ENCODE measurements at regions not wholly inside any gene's neighbourhood (a gene's known extent, or its start where the extent isn't known, plus 50 kb on each side); places are given as distances from the start of the nearest gene placed in this dataset.

GRCh38 chr3:65052101-65052500, 364.3 kb upstream of the ADAMTS9 start:
- ATAC-seq (no peak), DNase-seq (no peak)
- Mint-ChIP-seq H3K4me1 (no peaks in the 10 kb centered on the region), H3K9me3 (ENCODE audit: low read depth) (peaks cover 17% of the 10 kb centered on the region), H3K27me3 (no peaks in the 10 kb centered on the region), H3K4me3 (no peak overlapping the region), H3K36me3 (ENCODE audit: low read depth) (no peaks in the 10 kb centered on the region), H3K27ac (no peak overlapping the region)
- intact Hi-C loops (cut with DNase I, micrococcal nuclease): no loop called here
- CTCF ChIA-PET: interaction anchor here (1.0 kb wide), 1 partner anchor 11 kb away, joined by 3 read pairs; no protein-coding TSS in a partner anchor
- POLR2A ChIA-PET: no interaction called here

DNA sequence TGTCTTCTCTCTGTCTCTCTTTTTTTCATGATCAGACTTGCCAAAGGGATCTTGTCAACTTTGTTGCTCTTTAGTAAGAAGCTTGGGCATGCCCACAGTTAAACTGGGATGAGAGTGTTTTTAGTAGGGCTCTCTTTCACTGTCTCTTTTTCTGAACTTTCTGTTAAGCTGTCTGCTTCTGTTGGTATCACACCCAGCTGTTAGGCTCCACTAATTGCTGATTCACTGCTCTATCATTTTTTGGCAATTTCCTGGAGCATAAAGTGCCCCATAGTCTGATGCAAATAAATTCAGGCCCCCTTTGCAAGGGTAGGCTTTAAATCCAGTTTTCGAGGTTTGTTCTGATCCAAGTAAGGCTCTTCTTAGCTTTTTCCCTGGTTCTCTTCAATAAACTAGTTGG, 360.4 kb upstream of the ADAMTS9 start:
- intact Hi-C loops (cut with DNase I, micrococcal nuclease): no loop called here
- Mint-ChIP-seq H3K9me3 (ENCODE audit: low read depth) (peaks cover 14% of the 10 kb centered on the region), H3K27ac (no peak overlapping the region), H3K27me3 (no peaks in the 10 kb centered on the region), H3K36me3 (ENCODE audit: low read depth) (no peaks in the 10 kb centered on the region), H3K4me1 (no peaks in the 10 kb centered on the region), H3K4me3 (no peak overlapping the region)
- no peak for DNase-seq
- ATAC-seq: no peak
- ChIA-PET CTCF (no interaction called here), POLR2A (no interaction called here)

DNA sequence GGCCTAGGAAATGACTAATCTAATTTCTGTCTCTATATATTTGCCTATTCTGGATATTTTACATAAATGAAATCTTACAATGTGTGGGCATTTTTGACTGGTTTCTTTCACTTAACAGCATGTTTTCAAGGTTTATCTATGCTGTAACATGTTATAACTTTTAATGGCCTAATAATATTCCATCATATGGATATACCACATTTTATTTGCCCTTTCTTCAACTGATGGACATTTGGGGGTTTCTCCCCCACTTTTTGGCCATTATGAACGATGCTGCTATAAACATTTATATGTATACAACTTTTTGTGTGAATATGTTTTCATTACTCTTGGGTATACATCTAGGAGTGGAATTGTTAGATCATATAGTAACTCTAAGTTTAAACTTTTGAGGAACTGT, 357.3 kb upstream of the ADAMTS9 start:
- CTCF ChIA-PET: no interaction called here
- Mint-ChIP-seq H3K4me3 (no peak overlapping the region), H3K4me1 (no peaks in the 10 kb centered on the region), H3K27me3 (no peaks in the 10 kb centered on the region), H3K27ac (no peak overlapping the region), H3K36me3 (ENCODE audit: low read depth) (no peaks in the 10 kb centered on the region), H3K9me3 (ENCODE audit: low read depth) (peaks cover 11% of the 10 kb centered on the region)
- ATAC-seq: no peak
- intact Hi-C loops (cut with DNase I, micrococcal nuclease): no loop called here
- no peak for DNase-seq
- POLR2A ChIA-PET: no interaction called here

DNA sequence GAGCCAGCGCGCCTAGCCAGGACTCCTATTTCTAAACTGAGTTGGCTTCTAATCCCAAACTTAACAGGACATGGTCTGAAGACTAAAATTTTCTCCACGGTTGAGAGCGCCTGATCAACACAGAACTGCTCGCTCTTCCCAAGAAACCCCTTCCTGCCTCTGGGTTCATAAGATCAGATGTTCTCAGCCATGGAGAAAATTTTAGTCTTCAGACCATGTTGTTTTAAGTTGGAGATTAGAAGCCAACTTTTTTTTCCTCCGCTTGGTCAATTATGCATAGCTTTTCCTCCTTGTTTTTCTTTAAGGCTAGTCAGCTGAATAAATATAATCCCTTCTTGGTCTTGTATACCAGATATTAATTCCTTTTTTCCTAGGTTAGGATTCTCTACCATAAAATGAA, 356.6 kb upstream of the ADAMTS9 start:
- ChIA-PET CTCF (no interaction called here), POLR2A (interaction anchor here (0.7 kb wide), 1 partner anchor 1084 kb away, joined by 8 read pairs; no protein-coding TSS in a partner anchor)
- no peaks in the 10 kb centered on the region for H3K36me3 Mint-ChIP-seq (ENCODE audit: low read depth)
- ATAC-seq (no peak), DNase-seq (no peak)
- intact Hi-C loops (cut with DNase I, micrococcal nuclease): no loop called here
- no peak overlapping the region for H3K27ac Mint-ChIP-seq
- H3K9me3 Mint-ChIP-seq (ENCODE audit: low read depth): peaks cover 10% of the 10 kb centered on the region
- H3K4me3 Mint-ChIP-seq: no peak overlapping the region
- H3K27me3 Mint-ChIP-seq: no peaks in the 10 kb centered on the region
- no peaks in the 10 kb centered on the region for H3K4me1 Mint-ChIP-seq

DNA sequence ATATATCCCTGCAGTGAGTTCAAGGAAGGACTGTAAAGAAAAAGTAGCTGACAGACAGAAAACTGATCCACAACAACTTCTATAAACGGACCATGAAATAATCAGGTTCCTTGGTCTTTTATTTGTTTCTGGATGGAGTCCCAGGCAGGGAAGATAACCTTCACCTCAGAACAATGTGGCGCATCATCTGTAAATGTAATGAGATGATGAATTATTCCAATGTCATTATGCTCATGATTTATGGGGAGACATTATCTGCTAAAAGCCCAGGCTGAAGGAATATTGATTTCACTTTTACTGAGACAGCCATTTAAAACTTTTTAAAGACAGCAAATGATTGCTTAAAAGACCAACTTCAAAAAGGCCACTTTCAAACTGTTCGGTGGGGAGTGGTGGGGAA, 354.9 kb upstream of the ADAMTS9 start:
- Mint-ChIP-seq H3K27ac (no peak overlapping the region), H3K4me1 (no peaks in the 10 kb centered on the region), H3K9me3 (ENCODE audit: low read depth) (peaks cover 7% of the 10 kb centered on the region), H3K27me3 (no peaks in the 10 kb centered on the region), H3K36me3 (ENCODE audit: low read depth) (no peaks in the 10 kb centered on the region), H3K4me3 (no peak overlapping the region)
- CTCF ChIA-PET: no interaction called here
- ATAC-seq (no peak), DNase-seq (no peak)
- intact Hi-C loops (cut with DNase I, micrococcal nuclease): no loop called here
- POLR2A ChIA-PET: no interaction called here

- ATAC-seq: no peak
- H3K36me3 Mint-ChIP-seq (ENCODE audit: low read depth): no peaks in the 10 kb centered on the region
- peaks cover 5% of the 10 kb centered on the region for H3K9me3 Mint-ChIP-seq (ENCODE audit: low read depth)
- H3K27ac Mint-ChIP-seq: no peak overlapping the region
- CTCF ChIA-PET: interaction anchor here (0.8 kb wide), 1 partner anchor 591 kb away, joined by 3 read pairs; no protein-coding TSS in a partner anchor
- POLR2A ChIA-PET: no interaction called here
- DNase-seq: no peak
- H3K4me3 Mint-ChIP-seq: no peak overlapping the region
- no peaks in the 10 kb centered on the region for H3K27me3 Mint-ChIP-seq
- intact Hi-C loops (cut with DNase I, micrococcal nuclease): no loop called here
- H3K4me1 Mint-ChIP-seq: no peaks in the 10 kb centered on the region
These were observed 352.0 kb upstream of the ADAMTS9 start for GRCh38 chr3:65039754-65040210.

- DNase-seq (no peak), ATAC-seq (no peak)
- Mint-ChIP-seq H3K27me3 (no peaks in the 10 kb centered on the region), H3K36me3 (ENCODE audit: low read depth) (no peaks in the 10 kb centered on the region), H3K27ac (no peak overlapping the region), H3K9me3 (ENCODE audit: low read depth) (peaks cover 5% of the 10 kb centered on the region), H3K4me3 (no peak overlapping the region), H3K4me1 (no peaks in the 10 kb centered on the region)
- ChIA-PET CTCF (no interaction called here), POLR2A (no interaction called here)
- intact Hi-C loops (cut with DNase I, micrococcal nuclease): no loop called here
These were observed 350.1 kb upstream of the ADAMTS9 start for GRCh38 chr3:65037861-65038260.

GRCh38 chr3:65035246-65035645, 347.4 kb upstream of the ADAMTS9 start:
- intact Hi-C loops (cut with DNase I, micrococcal nuclease): no loop called here
- Mint-ChIP-seq H3K36me3 (ENCODE audit: low read depth) (no peaks in the 10 kb centered on the region), H3K27me3 (no peaks in the 10 kb centered on the region), H3K4me3 (no peak overlapping the region), H3K4me1 (no peaks in the 10 kb centered on the region), H3K9me3 (ENCODE audit: low read depth) (peaks cover 13% of the 10 kb centered on the region), H3K27ac (no peak overlapping the region)
- ATAC-seq: no peak
- ChIA-PET CTCF (no interaction called here), POLR2A (interaction anchor here (0.8 kb wide), 1 partner anchor 219 kb away, joined by 4 read pairs; no protein-coding TSS in a partner anchor)
- no peak for DNase-seq

DNA sequence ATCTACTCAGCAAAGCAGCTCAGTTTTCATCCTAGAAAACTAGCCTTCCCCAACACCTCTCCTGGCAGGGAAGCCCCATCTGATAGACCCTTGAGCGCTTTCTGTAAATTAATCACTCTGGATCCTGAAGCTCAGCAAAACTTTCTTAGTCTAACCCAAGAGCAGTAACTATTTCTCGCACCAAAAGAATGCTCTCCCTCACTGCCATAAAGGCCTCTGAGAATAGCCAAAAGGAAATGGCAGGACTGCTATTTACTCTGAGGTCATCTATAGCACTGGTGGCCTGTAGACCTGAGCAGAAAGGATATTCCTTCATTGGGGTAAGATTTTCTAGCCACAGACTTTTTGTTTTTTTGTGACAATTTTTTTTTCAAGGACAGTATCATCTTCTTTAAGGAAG, 345.8 kb upstream of the ADAMTS9 start:
- ATAC-seq: no peak
- CTCF ChIA-PET: no interaction called here
- intact Hi-C loops (cut with DNase I, micrococcal nuclease): no loop called here

GRCh38 chr3:65030847-65031463, 343.2 kb upstream of the ADAMTS9 start:
- H3K9me3 Mint-ChIP-seq (ENCODE audit: low read depth): peaks cover 17% of the 10 kb centered on the region
- intact Hi-C loops (cut with DNase I, micrococcal nuclease): no loop called here
- POLR2A ChIA-PET: no interaction called here
- ATAC-seq (peak; percentile 47), DNase-seq (no peak)
- no peak overlapping the region for H3K4me3 Mint-ChIP-seq
- H3K27me3 Mint-ChIP-seq: no peaks in the 10 kb centered on the region
- CTCF ChIA-PET: no interaction called here
- H3K36me3 Mint-ChIP-seq (ENCODE audit: low read depth): no peaks in the 10 kb centered on the region
- H3K27ac Mint-ChIP-seq: no peak overlapping the region
- no peaks in the 10 kb centered on the region for H3K4me1 Mint-ChIP-seq

More for the DNA sequence above, 345.8 kb upstream of the ADAMTS9 start:
- H3K4me1 Mint-ChIP-seq: no peaks in the 10 kb centered on the region
- POLR2A ChIA-PET: no interaction called here
- H3K9me3 Mint-ChIP-seq (ENCODE audit: low read depth): peaks cover 13% of the 10 kb centered on the region
- no peaks in the 10 kb centered on the region for H3K27me3 Mint-ChIP-seq
- H3K36me3 Mint-ChIP-seq (ENCODE audit: low read depth): no peaks in the 10 kb centered on the region
- DNase-seq: no peak
- H3K4me3 Mint-ChIP-seq: no peak overlapping the region
- H3K27ac Mint-ChIP-seq: no peak overlapping the region

DNA sequence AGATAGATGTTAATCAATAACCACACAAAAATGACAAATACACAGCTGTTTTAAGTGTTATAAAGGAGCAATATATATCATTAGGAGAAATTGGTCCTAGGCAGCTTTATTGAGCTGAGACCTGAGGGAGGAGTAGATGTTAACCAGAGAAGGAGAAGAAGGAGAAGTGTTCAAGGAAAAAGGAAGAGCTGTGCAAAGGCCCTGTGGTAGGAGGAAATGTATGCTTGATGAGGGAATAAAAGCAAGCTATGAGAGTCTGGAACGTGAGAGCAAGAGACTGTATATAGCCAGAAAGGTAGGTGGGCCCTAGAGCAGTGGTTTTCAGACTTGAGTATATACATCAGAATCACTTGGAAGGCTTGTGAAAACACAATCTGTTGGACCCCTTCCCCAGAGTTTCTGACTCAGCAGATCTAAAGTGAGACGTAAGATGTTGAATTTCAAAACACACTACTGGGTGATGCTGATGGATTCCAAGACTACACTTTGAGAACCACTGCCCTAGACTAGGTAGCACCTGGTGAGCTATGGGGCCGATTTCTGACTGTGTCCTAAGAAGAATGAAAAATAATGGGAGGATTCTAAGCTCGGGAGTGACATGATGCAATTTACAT, 342.3 kb upstream of the ADAMTS9 start:
- Mint-ChIP-seq H3K36me3 (ENCODE audit: low read depth) (no peaks in the 10 kb centered on the region), H3K27me3 (no peaks in the 10 kb centered on the region), H3K4me1 (no peaks in the 10 kb centered on the region), H3K4me3 (no peak overlapping the region), H3K9me3 (ENCODE audit: low read depth) (peaks cover 19% of the 10 kb centered on the region), H3K27ac (no peak overlapping the region)
- ChIA-PET POLR2A (no interaction called here), CTCF (no interaction called here)
- intact Hi-C loops (cut with DNase I, micrococcal nuclease): no loop called here
- DNase-seq (no peak), ATAC-seq (no peak)

- Mint-ChIP-seq H3K36me3 (ENCODE audit: low read depth) (no peaks in the 10 kb centered on the region), H3K27me3 (no peaks in the 10 kb centered on the region), H3K4me1 (no peaks in the 10 kb centered on the region), H3K9me3 (ENCODE audit: low read depth) (peaks cover 19% of the 10 kb centered on the region), H3K27ac (no peak overlapping the region), H3K4me3 (no peak overlapping the region)
- ChIA-PET POLR2A (no interaction called here), CTCF (no interaction called here)
- ATAC-seq (no peak), DNase-seq (no peak)
- intact Hi-C loops (cut with DNase I, micrococcal nuclease): no loop called here
These were observed 341.3 kb upstream of the ADAMTS9 start for GRCh38 chr3:65029130-65029529.
